Breast epithelium (tissue), 3 donors: ENCODE measurements at regions not wholly inside any gene's neighbourhood (a gene's known extent, or its start where the extent isn't known, plus 50 kb on each side); places are given as distances from the start of the nearest gene placed in this dataset.

ENCODE experiments used
- CTCF ChIP-seq, 3 donors: fragments of 450-650 bp; IDR thresholded peaks; one replicate each; pipeline ENCODE4 v1.5.1; 2016 to 2017; ENCODE audit warnings: antibody characterized with exemption in 3 of 3, mild to moderate bottlenecking in 3 of 3, moderate library complexity in 3 of 3
- POLR2A ChIP-seq: fragments of 450-650 bp; IDR thresholded peaks from one replicate; pipeline ENCODE4 v1.6.1; 2016; ENCODE audit warnings: antibody characterized with exemption, mild to moderate bottlenecking, moderate library complexity
- POLR2AphosphoS5 ChIP-seq, 3 donors: sonication (generic); formaldehyde crosslinking; IDR thresholded peaks; one replicate each; pipeline ENCODE4 v1.6.1; 2017; ENCODE audit warnings: antibody characterized with exemption in 3 of 3

- TF ChIP-seq CTCF (IDR thresholded peaks at IDR 0.05) (no peak), POLR2A (no peak), POLR2AphosphoS5 (IDR thresholded peaks at IDR 0.05) (no peak)
Measured at GRCh38 chr10:3846736-3847135, 61.7 kb upstream of the KLF6 start.
